GM19324 (cell line): ENCODE measurements at regions not wholly inside any gene's neighbourhood (a gene's known extent, or its start where the extent isn't known, plus 50 kb on each side); places are given as distances from the start of the nearest gene placed in this dataset.

Source experiments
- ATAC-seq: cut with Tn5 transposase; IDR thresholded peaks from one replicate; pipeline ENCODE4 v1.9.1; 2021; ENCODE audit warnings: mild to moderate bottlenecking, moderate library complexity; ENCODE audit not compliant: unreplicated experiment, low FRiP score

DNA sequence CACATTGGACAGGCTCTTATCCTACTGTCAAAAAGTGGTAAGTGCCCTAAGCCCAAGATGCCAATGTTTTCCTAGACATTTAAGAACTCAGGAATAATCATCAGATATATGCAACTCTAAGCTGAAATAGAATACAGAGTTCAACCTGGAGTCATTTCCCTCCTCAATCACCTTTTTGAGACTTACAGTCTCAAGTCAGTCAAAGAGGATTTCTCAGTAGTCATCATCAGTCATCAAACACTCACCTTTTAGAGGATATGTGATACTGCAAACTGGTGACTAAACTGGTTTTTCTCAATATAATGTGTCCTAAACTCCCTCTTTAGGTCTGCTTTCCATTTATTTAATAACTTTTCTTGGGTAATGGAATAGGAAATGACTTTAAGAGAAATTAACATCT lies 145.3 kb upstream of the ADAMTS5 start:
- no peak for ATAC-seq

DNA sequence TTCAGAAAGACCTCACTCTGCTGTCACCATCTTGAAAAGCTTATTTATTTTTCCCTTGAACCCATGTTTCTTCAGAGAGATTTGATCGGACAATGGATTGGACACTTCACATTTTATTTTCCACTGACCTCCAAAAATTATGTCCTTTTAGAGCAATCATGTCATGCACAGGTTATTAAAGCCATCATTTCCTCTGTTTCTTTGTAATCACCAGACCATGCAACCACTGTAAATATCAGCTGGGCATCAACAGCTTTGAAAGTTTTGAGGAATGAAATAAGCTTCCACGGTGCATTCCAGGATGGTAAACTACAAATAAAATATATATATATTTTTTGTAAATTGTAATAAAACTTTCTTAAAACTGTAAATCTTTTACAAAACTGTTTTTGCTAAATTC lies 144.1 kb upstream of the ADAMTS5 start:
- ATAC-seq: no peak

GRCh38 chr21:27108701-27109100 lies 141.8 kb upstream of the ADAMTS5 start:
- ATAC-seq: no peak

DNA sequence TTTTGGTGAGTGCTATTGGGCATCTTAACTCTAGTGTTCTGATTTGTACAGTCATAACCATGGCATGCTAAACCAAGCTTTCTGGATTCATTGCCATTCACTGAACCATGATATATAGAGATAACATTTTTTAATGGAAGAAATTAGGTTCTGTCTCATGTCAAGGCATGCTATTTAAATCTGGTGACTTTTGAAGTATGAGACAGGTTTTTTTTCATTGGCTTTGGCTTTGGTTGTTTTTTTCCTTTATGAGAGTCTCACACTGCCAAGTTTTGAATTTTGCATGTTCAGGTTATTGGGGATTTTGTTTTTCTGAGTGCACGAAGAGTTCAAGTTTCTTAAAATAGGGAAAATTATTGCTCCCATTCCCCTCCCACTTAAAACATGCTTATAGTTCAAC lies 141.3 kb upstream of the ADAMTS5 start:
- ATAC-seq: no peak

GRCh38 chr21:27104846-27105431 lies 138.1 kb upstream of the ADAMTS5 start:
- no peak for ATAC-seq

- ATAC-seq: no peak
Observed at GRCh38 chr21:27103768-27104167, 136.9 kb upstream of the ADAMTS5 start.

DNA sequence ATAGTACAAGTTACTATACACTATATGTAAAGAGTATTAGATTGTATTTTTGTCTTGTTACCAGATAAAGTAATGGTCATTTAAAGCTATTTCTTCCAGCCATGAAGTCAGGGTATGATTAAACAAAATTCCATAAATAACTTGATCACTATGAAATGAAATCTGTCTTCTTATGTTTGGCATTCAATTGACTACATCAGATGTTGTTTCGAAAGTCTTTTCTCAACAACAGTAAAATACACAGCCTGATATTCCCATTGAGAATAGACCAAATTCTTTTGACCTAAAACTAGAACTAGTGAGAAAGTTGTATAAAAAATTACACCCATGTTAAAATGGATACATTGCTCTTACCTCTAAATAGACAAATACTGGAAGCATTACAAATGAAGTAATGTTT lies 134.6 kb upstream of the ADAMTS5 start:
- ATAC-seq: no peak

DNA sequence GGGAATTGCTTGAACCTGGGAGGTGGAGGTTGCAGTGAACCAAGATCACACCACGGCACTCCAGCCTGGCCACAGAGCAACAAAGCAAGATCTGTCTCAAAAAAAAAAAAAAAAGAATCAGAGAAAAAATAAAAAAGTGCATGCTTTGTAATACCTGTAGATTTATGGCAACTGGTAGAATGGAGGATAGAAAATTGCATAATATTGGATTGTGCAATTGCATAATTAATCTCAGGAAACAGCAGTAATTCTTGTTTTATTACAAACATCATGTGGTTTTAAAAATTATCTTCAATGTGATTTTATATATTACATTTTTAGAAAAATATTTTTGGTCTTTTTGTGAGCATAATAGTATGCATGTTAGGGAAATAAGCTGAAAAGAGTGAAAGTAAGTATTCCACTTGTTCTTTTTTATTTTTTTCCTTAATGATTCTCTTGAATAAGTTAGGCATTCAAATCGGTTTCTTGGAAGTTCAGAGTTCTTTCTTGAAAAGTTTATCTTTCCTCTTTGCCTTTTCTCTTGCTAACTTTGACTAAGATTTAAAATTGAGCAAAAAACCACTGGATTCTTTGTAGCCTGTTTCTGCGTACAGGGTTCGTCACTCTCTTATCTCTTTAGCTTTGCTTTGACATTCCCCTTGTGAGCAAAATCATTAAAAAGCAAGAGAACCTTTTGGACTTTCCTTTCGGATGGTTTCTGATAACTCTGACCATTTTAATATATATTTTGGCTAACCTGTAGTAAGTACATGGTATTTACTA lies 127.5 kb upstream of the ADAMTS5 start:
- no peak for ATAC-seq

DNA sequence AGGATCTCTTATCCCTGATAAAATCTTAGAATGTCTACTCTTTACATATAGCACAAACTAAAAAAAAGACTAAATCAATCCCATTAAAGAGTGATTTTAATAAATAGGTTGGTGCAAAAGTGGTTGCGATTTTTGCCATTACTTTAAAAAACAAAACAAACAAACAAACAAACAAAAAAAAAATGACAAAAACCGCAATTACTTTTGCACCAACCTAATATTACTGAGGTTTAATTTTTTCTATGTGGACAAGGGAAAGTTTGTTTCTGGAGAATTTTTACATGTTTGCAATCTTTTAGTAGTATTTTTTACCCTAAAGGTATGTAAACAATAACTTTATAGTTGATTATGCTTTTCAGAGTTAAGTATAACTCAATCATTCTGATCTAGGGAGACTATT lies 119.7 kb upstream of the ADAMTS5 start:
- ATAC-seq: no peak

DNA sequence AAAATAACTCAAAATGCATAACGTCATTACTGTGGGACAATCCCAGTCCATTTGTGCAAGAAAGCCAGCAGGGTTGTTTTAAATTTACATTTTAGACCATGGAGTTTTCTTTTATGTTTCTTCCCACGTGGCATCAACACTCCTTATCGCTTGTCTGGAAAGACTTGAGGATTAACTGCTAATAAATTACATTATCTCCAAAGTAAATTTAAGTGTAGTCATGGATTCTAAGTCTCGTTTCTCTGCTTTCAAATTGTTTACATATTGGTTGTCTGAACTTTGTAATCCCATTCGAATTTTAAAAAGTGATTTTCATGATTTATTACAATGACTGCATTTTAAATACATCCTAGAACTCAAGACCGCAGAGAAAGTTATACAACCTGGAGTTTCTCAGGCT lies 119.3 kb upstream of the ADAMTS5 start:
- ATAC-seq: no peak

GRCh38 chr21:27085387-27085786 lies 118.5 kb upstream of the ADAMTS5 start:
- no peak for ATAC-seq

DNA sequence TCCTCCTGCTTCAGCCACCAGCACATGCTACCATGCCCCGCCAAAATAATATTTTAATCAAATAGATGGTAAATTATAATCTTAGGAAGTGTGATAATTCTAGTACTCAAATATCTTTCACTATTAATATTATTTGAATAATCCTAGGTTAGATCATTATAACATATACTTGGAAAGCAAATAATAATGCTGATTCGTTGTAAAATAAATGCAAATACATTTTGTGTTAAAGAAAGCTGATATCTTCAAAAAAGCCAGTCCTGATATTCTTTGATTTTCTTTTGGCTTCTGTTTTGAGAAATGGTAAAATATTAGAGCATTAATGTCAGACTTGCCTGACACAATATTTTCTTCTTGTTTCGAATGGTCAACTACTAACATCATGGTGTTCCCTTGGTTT lies 116.3 kb upstream of the ADAMTS5 start:
- no peak for ATAC-seq

DNA sequence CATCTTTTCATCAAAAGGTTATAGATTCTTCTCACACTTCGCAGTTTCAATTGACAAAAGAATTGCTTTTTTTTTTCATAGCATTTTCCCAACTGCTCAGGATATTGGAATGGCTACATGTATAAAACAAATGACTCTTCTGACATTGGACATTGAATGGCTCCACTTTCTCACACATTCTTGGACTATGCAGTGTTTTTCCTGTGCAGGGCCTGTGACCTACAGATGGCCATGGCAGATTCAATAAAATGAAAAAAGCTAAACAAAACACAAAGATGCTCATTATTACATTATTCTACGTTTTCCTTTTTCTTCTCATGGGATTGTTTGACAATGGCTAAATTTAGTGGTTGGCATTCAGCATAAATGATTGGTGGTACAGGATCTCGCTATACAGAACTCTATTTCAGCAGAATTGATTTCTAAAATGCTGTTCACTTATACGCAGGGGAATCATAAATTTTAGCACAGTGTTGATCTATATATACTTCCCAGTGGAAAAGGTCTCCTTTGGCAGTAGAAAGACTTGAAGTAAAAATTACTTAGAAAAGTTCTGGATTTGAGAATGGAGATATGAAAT lies 115.6 kb upstream of the ADAMTS5 start:
- no peak for ATAC-seq

- no peak for ATAC-seq
Observed at GRCh38 chr21:27079636-27080240, 112.8 kb upstream of the ADAMTS5 start.

GRCh38 chr21:27078915-27079314 lies 112.0 kb upstream of the ADAMTS5 start:
- no peak for ATAC-seq

DNA sequence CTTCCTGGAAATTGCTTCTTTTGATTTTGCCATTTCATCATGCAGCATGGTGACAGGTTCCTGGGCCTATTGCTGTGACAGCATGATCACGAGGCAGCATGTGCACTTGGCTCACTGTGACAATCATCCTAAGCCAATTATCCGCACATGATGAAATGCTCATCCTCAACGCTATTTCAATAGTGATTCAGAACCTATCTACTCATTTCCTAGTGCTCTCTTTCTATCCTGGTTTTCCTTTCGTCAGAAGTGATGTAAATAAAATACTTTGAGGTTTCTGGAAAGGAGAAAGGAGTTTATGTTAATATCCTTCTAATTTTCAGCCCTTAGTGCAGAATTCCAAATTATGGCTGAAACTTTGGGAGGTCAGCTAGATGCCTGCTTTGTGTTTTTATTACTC lies 110.6 kb upstream of the ADAMTS5 start:
- ATAC-seq: no peak

DNA sequence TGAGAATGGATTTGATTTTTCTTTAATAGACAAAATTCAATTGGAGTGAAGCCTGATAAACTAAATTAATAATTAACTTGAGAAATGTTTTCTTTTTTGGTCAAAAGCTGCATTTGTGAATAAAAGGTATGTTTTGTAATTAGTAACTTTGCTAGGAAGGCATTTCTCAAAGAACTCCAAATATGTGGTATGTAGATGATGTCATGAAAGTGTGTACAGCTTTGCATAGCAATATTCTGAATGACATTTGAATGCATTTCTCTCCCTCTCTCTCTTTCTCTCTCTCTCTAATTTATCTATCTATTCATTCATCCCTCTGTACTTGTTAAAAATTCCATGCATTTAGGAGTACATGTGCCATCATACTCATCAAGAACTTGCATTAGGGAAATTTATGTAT lies 109.1 kb upstream of the ADAMTS5 start:
- no peak for ATAC-seq

DNA sequence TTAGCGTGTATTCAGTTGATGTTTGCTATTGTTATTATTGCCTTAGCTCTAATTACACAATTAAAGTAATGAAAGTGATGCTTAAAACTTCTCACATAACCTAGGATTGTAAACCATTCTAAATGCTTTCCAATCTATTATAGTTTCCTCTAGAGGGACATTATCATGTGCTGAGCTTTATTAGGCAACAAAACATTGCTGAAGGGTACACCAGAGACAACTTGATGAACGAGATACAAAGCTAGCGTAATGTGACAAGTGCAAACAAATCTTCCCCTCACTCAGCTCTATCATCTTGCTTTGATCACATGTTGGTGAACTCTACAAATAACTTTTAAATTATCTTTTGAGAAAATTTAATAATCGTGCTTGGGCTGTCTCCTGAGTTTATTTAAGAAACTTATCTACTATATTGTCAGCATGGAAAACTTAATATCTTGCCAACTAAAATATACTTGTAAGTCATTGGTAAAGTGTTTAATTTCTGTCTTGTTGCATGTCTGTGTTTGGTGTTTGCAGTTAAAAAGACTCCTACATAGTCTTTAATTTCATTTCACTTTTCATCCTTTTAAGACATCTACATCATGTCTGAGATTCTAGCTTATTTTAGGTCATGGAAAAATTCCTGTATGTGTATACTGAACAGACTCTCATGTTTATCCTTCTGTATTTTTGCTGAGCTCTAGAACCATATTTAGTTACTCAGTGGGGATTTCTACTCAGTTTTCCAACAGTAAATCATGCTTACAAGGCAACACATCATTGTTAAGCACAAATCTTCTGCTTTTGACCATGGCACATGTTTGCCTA lies 104.2 kb upstream of the ADAMTS5 start:
- ATAC-seq: no peak

- no peak for ATAC-seq
Observed at GRCh38 chr21:27068811-27069210, 101.9 kb upstream of the ADAMTS5 start.

DNA sequence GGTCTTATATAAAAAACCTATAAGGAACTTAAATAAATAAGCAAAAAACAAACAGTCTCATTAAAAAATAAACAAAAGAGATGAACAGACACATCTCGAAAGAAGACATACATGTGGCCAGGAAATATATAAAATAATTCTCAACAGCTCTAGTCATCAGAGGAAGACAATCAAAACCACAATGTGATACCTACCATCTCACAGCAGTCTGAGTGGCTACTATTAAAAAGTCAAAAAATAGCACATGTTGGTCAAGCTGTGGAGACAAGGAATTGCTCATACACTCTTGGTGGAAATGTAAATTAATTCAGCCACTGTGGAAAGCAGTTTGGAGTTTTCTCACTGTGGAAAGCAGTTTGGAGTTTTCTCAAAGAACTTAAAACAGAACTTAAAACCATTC lies 100.3 kb upstream of the ADAMTS5 start:
- no peak for ATAC-seq

DNA sequence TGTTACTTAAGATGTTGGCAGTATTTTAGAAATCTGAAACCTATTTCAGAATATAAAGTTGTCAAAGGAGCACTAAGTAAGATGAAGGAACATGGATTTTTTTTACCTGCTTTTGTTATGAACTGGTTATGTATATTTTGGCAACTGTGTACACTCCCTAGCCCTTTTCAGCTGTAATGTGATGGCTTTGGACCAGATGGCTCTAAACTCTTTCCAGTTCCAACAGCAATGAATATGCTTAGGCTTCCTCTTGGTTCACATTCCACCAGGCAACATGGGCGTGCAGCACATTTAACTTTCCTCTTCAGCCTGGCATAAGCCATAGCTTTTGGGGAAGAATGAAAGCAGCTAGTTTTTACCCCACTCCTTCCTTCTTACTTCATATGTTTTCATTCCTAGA lies 95.6 kb upstream of the ADAMTS5 start:
- no peak for ATAC-seq
